DND-41 (cell line): ENCODE measurements at regions not wholly inside any gene's neighbourhood (a gene's known extent, or its start where the extent isn't known, plus 50 kb on each side); places are given as distances from the start of the nearest gene placed in this dataset.

Experiments used
- CTCF ChIP-seq: IDR thresholded peaks from 2 replicates; pipeline ENCODE4 v1.5.1; 2012; ENCODE audit warnings: borderline replicate concordance, low read length, moderate library complexity, mild to moderate bottlenecking; ENCODE audit not compliant: poor library complexity, severe bottlenecking; ENCODE audit errors: extremely low read depth
- EZH2 ChIP-seq: IDR thresholded peaks from 3 replicates; pipeline ENCODE4 v1.6.1; 2012; ENCODE audit warnings: borderline replicate concordance, low read depth, mild to moderate bottlenecking, moderate library complexity, low read length, inconsistent platforms; ENCODE audit not compliant: severe bottlenecking

- TF ChIP-seq CTCF (no peak), EZH2 (no peak)
Observed at GRCh38 chrX:39050427-39050826, 249.2 kb downstream of the MID1IP1 start.
